B cell (primary cell): ENCODE measurements at regions not wholly inside any gene's neighbourhood (a gene's known extent, or its start where the extent isn't known, plus 50 kb on each side); places are given as distances from the start of the nearest gene placed in this dataset.

Experiments used
- CTCF ChIP-seq: fragments of 200-600 bp; IDR thresholded peaks from one replicate; pipeline ENCODE4 v1.8.0; 2022; ENCODE audit warnings: antibody characterized with exemption, mild to moderate bottlenecking
- EZH2 ChIP-seq: IDR thresholded peaks from 2 replicates; pipeline ENCODE4 v1.6.1; 2012; ENCODE audit warnings: borderline replicate concordance, low read depth, mild to moderate bottlenecking, moderate library complexity, low read length; ENCODE audit not compliant: insufficient read depth, poor library complexity, severe bottlenecking

GRCh38 chr6:40899684-40900155 is 139.3 kb downstream of the UNC5CL start:
- no peak for TF ChIP-seq CTCF
- no peak for TF ChIP-seq EZH2
